Smooth muscle cell (in vitro differentiated cells): ENCODE measurements at regions not wholly inside any gene's neighbourhood (a gene's known extent, or its start where the extent isn't known, plus 50 kb on each side); places are given as distances from the start of the nearest gene placed in this dataset.

ENCODE experiments used
- DNase-seq: peaks from one replicate; lab custom pipeline; 2025; ENCODE audit not compliant: unreplicated experiment; lab: John Stamatoyannopoulos, UW
- H2AFZ ChIP-seq: fragments of 200-600 bp; sonication (generic); 2 replicates; pipeline ENCODE4 v1.6.0; 2016; ENCODE audit warnings: antibody characterized with exemption, low read depth, mild to moderate bottlenecking
- H3F3A ChIP-seq: fragments of 200-600 bp; sonication (generic); 2 replicates; pipeline ENCODE4 v1.6.0; 2017; ENCODE audit warnings: antibody characterized with exemption, low read depth
- H3K27ac ChIP-seq: fragments of 200-600 bp; sonication (generic); 2 replicates; pipeline ENCODE4 v1.5.1; 2016; ENCODE audit warnings: low read depth, mild to moderate bottlenecking
- H3K27me3 ChIP-seq: fragments of 200-600 bp; sonication (generic); 2 replicates; pipeline ENCODE4 v1.6.1; 2016; ENCODE audit warnings: low read depth, mild to moderate bottlenecking
- H3K36me3 ChIP-seq: fragments of 200-600 bp; sonication (generic); 2 replicates; pipeline ENCODE4 v1.5.1; 2016; ENCODE audit warnings: low read depth
- H3K4me1 ChIP-seq: fragments of 200-600 bp; sonication (generic); 2 replicates; pipeline ENCODE4 v1.5.1; 2016; ENCODE audit warnings: low read depth
- H3K4me2 ChIP-seq: fragments of 200-600 bp; sonication (generic); 2 replicates; pipeline ENCODE4 v1.6.0; 2016; ENCODE audit warnings: mild to moderate bottlenecking
- H3K4me3 ChIP-seq: fragments of 200-600 bp; sonication (generic); 2 replicates; pipeline ENCODE4 v1.5.1; 2016; ENCODE audit warnings: mild to moderate bottlenecking
- H3K79me2 ChIP-seq: fragments of 200-600 bp; sonication (generic); 2 replicates; pipeline ENCODE4 v1.6.0; 2016; ENCODE audit warnings: low read depth, mild to moderate bottlenecking
- H3K9ac ChIP-seq: fragments of 200-600 bp; sonication (generic); 2 replicates; pipeline ENCODE4 v1.6.0; 2016; ENCODE audit warnings: low read depth
- H3K9me3 ChIP-seq: fragments of 200-600 bp; sonication (generic); replicated peaks from 2 replicates; pipeline ENCODE4 v1.5.1; 2016; ENCODE audit warnings: low read depth
- H4K20me1 ChIP-seq: fragments of 200-600 bp; sonication (generic); 2 replicates; pipeline ENCODE4 v1.6.0; 2016; ENCODE audit warnings: low read depth
- WGBS: methylation state at CpG from one replicate; pipeline ENCODE4 v1.1.7; 2016; ENCODE audit warnings: low lambda C conversion rate; 5-methylcytosine and 5-hydroxymethylcytosine counted together
- TF ChIP-seq, protein P1 (sequence below): fragments of 200-600 bp; sonication (generic); IDR thresholded peaks from 2 replicates; pipeline ENCODE4 v1.5.1; 2017; ENCODE audit warnings: borderline replicate concordance, mild to moderate bottlenecking, antibody characterized with exemption; ENCODE audit not compliant: insufficient read depth, poor library complexity, severe bottlenecking

DNA sequence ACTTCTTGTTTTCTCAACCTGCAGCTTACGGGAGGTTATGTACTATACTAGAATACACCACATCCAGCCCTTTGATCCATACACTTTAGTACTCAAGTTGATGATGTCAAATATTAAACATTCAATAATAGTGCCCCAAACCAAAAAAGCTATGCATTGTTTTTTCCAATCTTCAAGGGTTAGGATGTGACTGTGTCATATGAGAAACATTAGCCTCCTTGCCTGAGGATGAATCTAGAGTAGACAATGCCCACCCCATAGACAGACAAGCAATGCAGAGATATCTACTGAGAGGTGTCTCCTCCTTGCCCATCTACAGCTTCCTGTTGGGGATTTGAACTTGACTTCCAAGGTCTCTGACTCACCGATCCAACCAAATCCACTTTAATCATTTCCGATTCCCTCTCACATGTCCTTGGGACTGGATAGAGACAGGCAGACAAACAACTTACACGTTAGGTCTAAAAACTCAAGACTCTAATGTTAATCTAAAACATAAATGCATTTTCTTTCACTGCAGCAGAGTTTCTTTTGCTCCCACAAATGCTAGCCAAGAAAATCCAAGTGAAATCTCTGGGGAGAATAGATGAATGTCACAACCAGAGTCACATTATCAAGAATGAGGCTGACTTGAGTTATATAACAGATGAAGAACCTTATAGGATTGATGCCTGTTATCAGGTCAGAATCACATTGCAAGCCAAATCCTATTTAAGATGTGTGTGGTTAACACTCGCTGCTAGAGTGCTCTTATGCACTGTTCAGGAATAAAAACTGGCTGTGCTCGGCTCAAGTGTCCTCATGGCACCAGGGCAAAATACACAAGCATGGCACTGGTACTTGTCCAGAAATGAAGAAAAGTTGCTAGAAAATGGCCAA, 75.5 kb upstream of the TNFAIP3 start:
- WGBS: 41% methylated on average over 6 of the region's 6 CpGs
- Histone ChIP-seq H3K4me3 (no peak overlapping the region), H3K27ac (peak overlapping the region; percentile 25), H3K36me3 (no peaks in the 10 kb centered on the region), H3K4me1 (no peaks in the 10 kb centered on the region), H4K20me1 (no peaks in the 10 kb centered on the region), H3K9ac (no peak overlapping the region), H3K9me3 (no peaks in the 10 kb centered on the region), H3F3A (no peaks in the 10 kb centered on the region), H3K4me2 (peak overlapping the region; percentile 34), H3K79me2 (no peaks in the 10 kb centered on the region), H3K27me3 (no peaks in the 10 kb centered on the region), H2AFZ (no peak overlapping the region)
- TF ChIP-seq, protein P1, sequence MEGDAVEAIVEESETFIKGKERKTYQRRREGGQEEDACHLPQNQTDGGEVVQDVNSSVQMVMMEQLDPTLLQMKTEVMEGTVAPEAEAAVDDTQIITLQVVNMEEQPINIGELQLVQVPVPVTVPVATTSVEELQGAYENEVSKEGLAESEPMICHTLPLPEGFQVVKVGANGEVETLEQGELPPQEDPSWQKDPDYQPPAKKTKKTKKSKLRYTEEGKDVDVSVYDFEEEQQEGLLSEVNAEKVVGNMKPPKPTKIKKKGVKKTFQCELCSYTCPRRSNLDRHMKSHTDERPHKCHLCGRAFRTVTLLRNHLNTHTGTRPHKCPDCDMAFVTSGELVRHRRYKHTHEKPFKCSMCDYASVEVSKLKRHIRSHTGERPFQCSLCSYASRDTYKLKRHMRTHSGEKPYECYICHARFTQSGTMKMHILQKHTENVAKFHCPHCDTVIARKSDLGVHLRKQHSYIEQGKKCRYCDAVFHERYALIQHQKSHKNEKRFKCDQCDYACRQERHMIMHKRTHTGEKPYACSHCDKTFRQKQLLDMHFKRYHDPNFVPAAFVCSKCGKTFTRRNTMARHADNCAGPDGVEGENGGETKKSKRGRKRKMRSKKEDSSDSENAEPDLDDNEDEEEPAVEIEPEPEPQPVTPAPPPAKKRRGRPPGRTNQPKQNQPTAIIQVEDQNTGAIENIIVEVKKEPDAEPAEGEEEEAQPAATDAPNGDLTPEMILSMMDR: no peak
- DNase-seq: no peak

DNA sequence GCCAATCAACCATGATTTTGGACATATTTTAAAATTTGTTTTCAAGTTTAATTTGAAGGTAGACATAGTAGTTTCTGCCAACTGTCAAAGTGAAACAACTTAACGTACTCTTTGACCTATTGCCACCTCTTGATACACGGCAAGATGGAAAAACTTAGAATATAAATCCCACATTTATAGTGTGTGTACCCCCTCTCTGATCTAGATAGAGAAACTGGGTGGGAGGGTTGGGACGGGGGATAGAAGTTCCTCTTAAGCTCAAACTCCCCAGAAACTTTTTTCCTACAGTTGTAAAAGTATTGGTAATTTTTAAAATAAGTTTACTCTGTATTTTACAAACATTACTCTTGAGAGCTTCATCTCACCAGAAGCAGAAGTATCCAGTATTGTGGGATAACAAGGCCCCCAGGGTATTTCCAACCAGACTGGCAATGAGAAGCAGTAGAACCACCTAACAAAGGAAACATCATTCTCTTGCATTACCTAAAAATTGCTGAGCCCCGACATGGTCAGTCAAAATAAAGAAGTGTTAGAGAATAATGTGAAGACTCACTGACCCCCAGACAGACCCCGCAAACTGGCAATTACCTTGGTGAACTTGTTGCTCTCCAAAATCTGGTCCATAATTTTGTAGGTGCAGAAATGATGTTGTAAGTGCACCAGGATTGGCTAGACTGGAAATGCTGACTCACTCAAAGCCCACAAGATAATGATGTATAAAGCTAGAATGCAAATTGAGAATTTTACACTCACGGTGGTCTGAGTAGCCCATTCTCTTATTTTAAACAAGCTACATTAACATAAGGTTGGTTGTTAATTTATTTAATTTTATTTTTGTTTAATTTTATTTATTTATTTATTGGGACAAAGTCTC, 74.7 kb upstream of the TNFAIP3 start:
- Histone ChIP-seq H3K27ac (peak overlapping the region; percentile 25), H3K9ac (no peak overlapping the region), H3K27me3 (no peaks in the 10 kb centered on the region), H4K20me1 (no peaks in the 10 kb centered on the region), H3K4me2 (peak overlapping the region; percentile 34), H3K9me3 (no peaks in the 10 kb centered on the region), H3K36me3 (no peaks in the 10 kb centered on the region), H2AFZ (no peak overlapping the region), H3K4me1 (no peaks in the 10 kb centered on the region), H3F3A (no peaks in the 10 kb centered on the region), H3K79me2 (no peaks in the 10 kb centered on the region), H3K4me3 (no peak overlapping the region)
- no peak for DNase-seq
- WGBS: 81% methylated on average over 6 of the region's 6 CpGs
- TF ChIP-seq, protein P1: no peak

DNA sequence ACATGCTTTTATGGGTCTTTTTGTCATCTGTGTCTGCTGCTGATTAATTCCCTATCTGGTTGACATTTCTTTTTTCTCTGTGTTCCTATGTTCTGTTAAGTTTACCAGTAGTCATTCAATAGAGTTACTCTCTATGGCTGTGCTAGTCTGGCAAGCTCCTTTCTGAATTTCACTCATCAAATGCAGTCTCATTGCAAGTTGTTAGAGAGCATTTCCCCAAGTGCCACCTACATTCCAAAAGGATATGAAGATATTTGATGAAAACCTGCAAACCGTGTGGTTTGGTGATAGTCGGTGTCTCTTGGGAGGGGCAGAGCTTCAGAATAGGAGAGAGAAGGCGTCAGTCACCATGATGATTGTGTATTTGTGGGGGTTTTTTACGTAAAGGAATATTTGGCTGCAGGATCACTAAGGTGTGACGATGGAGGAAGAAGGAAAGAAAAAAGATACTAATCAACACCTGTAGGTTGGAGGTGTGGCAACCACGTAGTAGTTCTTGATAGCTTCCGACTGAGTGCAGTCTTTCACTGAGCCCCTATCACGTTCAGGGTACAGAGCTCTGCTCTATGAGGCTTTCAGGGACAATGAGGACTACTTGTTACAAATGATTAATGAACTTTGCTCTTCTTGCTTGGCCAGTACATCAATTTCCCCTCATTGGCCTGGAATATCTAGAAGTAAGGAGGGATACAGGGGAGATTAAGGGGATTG, 73.1 kb upstream of the TNFAIP3 start:
- Histone ChIP-seq H3K4me3 (no peak overlapping the region), H2AFZ (peak overlapping the region; percentile 52), H4K20me1 (no peaks in the 10 kb centered on the region), H3K79me2 (no peaks in the 10 kb centered on the region), H3K4me1 (no peaks in the 10 kb centered on the region), H3K9me3 (no peaks in the 10 kb centered on the region), H3K27ac (no peak overlapping the region), H3K9ac (no peak overlapping the region), H3K4me2 (no peak overlapping the region), H3K27me3 (no peaks in the 10 kb centered on the region), H3F3A (no peaks in the 10 kb centered on the region), H3K36me3 (no peaks in the 10 kb centered on the region)
- WGBS: 88% methylated on average over 8 of the region's 8 CpGs
- no peak for DNase-seq
- TF ChIP-seq, protein P1: no peak
